ENCODE measurements at regions not wholly inside any gene's neighbourhood (a gene's known extent, or its start where the extent isn't known, plus 50 kb on each side); places are given as distances from the start of the nearest gene placed in this dataset.

GRCh38 chr4:25524663-25525062 is 131.0 kb upstream of the SLC34A2 start:
- Histone ChIP-seq H3K79me2 (ENCODE audit: control insufficient read depth, insufficient read depth, low read length) (no peaks in the 10 kb centered on the region), H3K4me2 (ENCODE audit: control insufficient read depth, extremely low read depth, insufficient read depth, low read depth, low read length) (no peak overlapping the region), H4K20me1 (ENCODE audit: control insufficient read depth, extremely low read depth, insufficient read depth, low read length) (no peaks in the 10 kb centered on the region), H3K9me3 (ENCODE audit: control insufficient read depth, low read depth, low read length) (no peaks in the 10 kb centered on the region), H3K36me3 (ENCODE audit: control insufficient read depth in 2 of 2, extremely low read depth in 1 of 2, insufficient read depth in 2 of 2, low read length in 2 of 2) (no peaks in the 10 kb centered on the region), H3K27ac (ENCODE audit: control insufficient read depth, insufficient read depth, low read length) (no peak overlapping the region), H3K27me3 (ENCODE audit: control insufficient read depth, extremely low read depth, insufficient read depth, low read length) (no peaks in the 10 kb centered on the region), H3K4me3 (ENCODE audit: control insufficient read depth in 2 of 3, extremely low read depth in 1 of 3, insufficient read depth in 2 of 3, low read depth in 1 of 3, low read length in 3 of 3) (no peak overlapping the region), H3K9ac (ENCODE audit: control insufficient read depth, extremely low read depth, insufficient read depth, low read length) (no peak overlapping the region), H3K9me1 (ENCODE audit: control insufficient read depth, extremely low read depth, insufficient read depth, low read length) (no peaks in the 10 kb centered on the region), H3K4me1 (ENCODE audit: control insufficient read depth, extremely low read depth, insufficient read depth, low read length) (no peaks in the 10 kb centered on the region), H2AFZ (ENCODE audit: control insufficient read depth, low read length) (no peak overlapping the region)
- TF ChIP-seq CTCF (optimal IDR thresholded peaks at IDR 0.05 in 1 of 3, IDR thresholded peaks at IDR 0.05 in 1 of 3, conservative IDR thresholded peaks at IDR 0.05 in 1 of 3; ENCODE audit: extremely low read depth in 1 of 3, insufficient read depth in 2 of 3, low read length in 3 of 3) (no peak), EZH2 (IDR thresholded peaks at IDR 0.05; ENCODE audit: low read length) (no peak)
- dilution Hi-C loops (cut with MboI; ENCODE audit: extremely low pct_ligation_motif_present, low sequenced_read_pairs) = no loop called here
- DNase-seq (ENCODE audit: low read depth, low spot score) (no peak), FAIRE-seq (no peak)

- Histone ChIP-seq H3K4me1 (ENCODE audit: control insufficient read depth, extremely low read depth, insufficient read depth, low read length) (no peaks in the 10 kb centered on the region), H3K79me2 (ENCODE audit: control insufficient read depth, insufficient read depth, low read length) (no peaks in the 10 kb centered on the region), H3K9ac (ENCODE audit: control insufficient read depth, extremely low read depth, insufficient read depth, low read length) (no peak overlapping the region), H3K4me3 (ENCODE audit: control insufficient read depth in 2 of 3, extremely low read depth in 1 of 3, insufficient read depth in 2 of 3, low read depth in 1 of 3, low read length in 3 of 3) (no peak overlapping the region), H4K20me1 (ENCODE audit: control insufficient read depth, extremely low read depth, insufficient read depth, low read length) (no peaks in the 10 kb centered on the region), H3K4me2 (ENCODE audit: control insufficient read depth, extremely low read depth, insufficient read depth, low read depth, low read length) (no peak overlapping the region), H3K27ac (ENCODE audit: control insufficient read depth, insufficient read depth, low read length) (no peak overlapping the region), H3K9me1 (ENCODE audit: control insufficient read depth, extremely low read depth, insufficient read depth, low read length) (no peaks in the 10 kb centered on the region), H3K36me3 (ENCODE audit: control insufficient read depth in 2 of 2, extremely low read depth in 1 of 2, insufficient read depth in 2 of 2, low read length in 2 of 2) (no peaks in the 10 kb centered on the region), H2AFZ (ENCODE audit: control insufficient read depth, low read length) (no peak overlapping the region), H3K9me3 (ENCODE audit: control insufficient read depth, low read depth, low read length) (no peaks in the 10 kb centered on the region), H3K27me3 (ENCODE audit: control insufficient read depth, extremely low read depth, insufficient read depth, low read length) (no peaks in the 10 kb centered on the region)
- FAIRE-seq (no peak), DNase-seq (ENCODE audit: low read depth, low spot score) (no peak)
- dilution Hi-C loops (cut with MboI; ENCODE audit: extremely low pct_ligation_motif_present, low sequenced_read_pairs) = no loop called here
- TF ChIP-seq CTCF (optimal IDR thresholded peaks at IDR 0.05 in 1 of 3, IDR thresholded peaks at IDR 0.05 in 1 of 3, conservative IDR thresholded peaks at IDR 0.05 in 1 of 3; ENCODE audit: extremely low read depth in 1 of 3, insufficient read depth in 2 of 3, low read length in 3 of 3) (no peak), EZH2 (IDR thresholded peaks at IDR 0.05; ENCODE audit: low read length) (no peak)
Observed at GRCh38 chr4:25525896-25526295, 129.8 kb upstream of the SLC34A2 start.
